Loucy (cell line): ENCODE measurements at regions not wholly inside any gene's neighbourhood (a gene's known extent, or its start where the extent isn't known, plus 50 kb on each side); places are given as distances from the start of the nearest gene placed in this dataset.

Experiments used
- H2AFZ ChIP-seq: fragments of 200-600 bp; sonication (generic); 2 replicates; pipeline ENCODE4 v1.6.0; 2016; ENCODE audit warnings: antibody characterized with exemption, mild to moderate bottlenecking, low read length, moderate library complexity
- H3F3A ChIP-seq: fragments of 200-600 bp; 2 replicates; pipeline ENCODE4 v1.6.0; 2016; ENCODE audit warnings: antibody characterized with exemption, low read depth, mild to moderate bottlenecking
- H3K27me3 ChIP-seq: fragments of 200-600 bp; sonication (generic); 2 replicates; pipeline ENCODE4 v1.6.1; 2014; ENCODE audit warnings: low read length, mild to moderate bottlenecking; ENCODE audit not compliant: insufficient read depth, poor library complexity, severe bottlenecking
- H3K36me3 ChIP-seq: fragments of 200-600 bp; sonication (generic); 2 replicates; pipeline ENCODE4 v1.6.1; 2016; ENCODE audit warnings: low read length; ENCODE audit not compliant: insufficient read depth
- H3K4me1 ChIP-seq: fragments of 200-600 bp; sonication (generic); 2 replicates; pipeline ENCODE4 v1.5.1; 2014; ENCODE audit warnings: low read length, mild to moderate bottlenecking; ENCODE audit not compliant: insufficient read depth, poor library complexity, severe bottlenecking
- H3K4me2 ChIP-seq: fragments of 200-600 bp; sonication (generic); 2 replicates; pipeline ENCODE4 v1.6.0; 2014; ENCODE audit warnings: antibody characterized with exemption, low read length, low read depth, mild to moderate bottlenecking; ENCODE audit not compliant: poor library complexity, severe bottlenecking
- H3K4me3 ChIP-seq: fragments of 200-600 bp; sonication (generic); 2 replicates; pipeline ENCODE4 v1.5.1; 2014; ENCODE audit warnings: low read length, mild to moderate bottlenecking, mixed read lengths; ENCODE audit not compliant: poor library complexity, severe bottlenecking
- H3K79me2 ChIP-seq: fragments of 200-600 bp; sonication (generic); 2 replicates; pipeline ENCODE4 v1.6.1; 2014; ENCODE audit warnings: low read length; ENCODE audit not compliant: insufficient read depth
- H3K9ac ChIP-seq: fragments of 200-600 bp; sonication (generic); 2 replicates; pipeline ENCODE4 v1.6.0; 2014; ENCODE audit warnings: mild to moderate bottlenecking, low read depth, low read length, moderate library complexity; ENCODE audit not compliant: poor library complexity, severe bottlenecking
- H3K9me2 ChIP-seq: fragments of 200-600 bp; sonication (generic); replicated peaks from 2 replicates; pipeline ENCODE4 v1.6.1; 2016; ENCODE audit warnings: low read depth, low read length, mixed read lengths
- H3K9me3 ChIP-seq: fragments of 200-600 bp; sonication (generic); 2 replicates; pipeline ENCODE4 v1.6.1; 2014; ENCODE audit warnings: mild to moderate bottlenecking, antibody characterized with exemption, low read length, low read depth; ENCODE audit not compliant: insufficient read depth
- H4K20me1 ChIP-seq: fragments of 200-600 bp; sonication (generic); 2 replicates; pipeline ENCODE4 v1.6.0; 2014; ENCODE audit warnings: antibody characterized with exemption, low read length, mild to moderate bottlenecking; ENCODE audit not compliant: insufficient read depth, poor library complexity, severe bottlenecking
- CTCF ChIP-seq: fragments of 200-600 bp; sonication (generic); conservative IDR thresholded peaks from 2 replicates; pipeline ENCODE4 v1.5.1; 2014; ENCODE audit warnings: mild to moderate bottlenecking, antibody characterized with exemption, low read length
- EZH2phosphoT487 ChIP-seq: fragments of 200-600 bp; IDR thresholded peaks from 2 replicates; pipeline ENCODE4 v1.6.1; 2018; ENCODE audit warnings: antibody characterized with exemption, mild to moderate bottlenecking, moderate library complexity, borderline replicate concordance

- H3K9me3 ChIP-seq = no peaks in the 10 kb centered on the region
- H3F3A ChIP-seq = no peaks in the 10 kb centered on the region
- H2AFZ ChIP-seq = 0 out of 2 replicates have a peak overlapping the region, but pooled peaks have one; percentile 45
- H4K20me1 ChIP-seq = no peaks in the 10 kb centered on the region
- H3K4me2 ChIP-seq = no peak overlapping the region
- H3K4me3 ChIP-seq = no peak overlapping the region
- no peaks in the 10 kb centered on the region for H3K27me3 ChIP-seq
- H3K36me3 ChIP-seq = no peaks in the 10 kb centered on the region
- no peak for TF ChIP-seq EZH2phosphoT487
- no peak for TF ChIP-seq CTCF
- H3K9ac ChIP-seq = peak overlapping the region; percentile 26
- H3K4me1 ChIP-seq = peaks cover 17% of the 10 kb centered on the region
- no peaks in the 10 kb centered on the region for H3K79me2 ChIP-seq
- H3K9me2 ChIP-seq = no peaks in the 10 kb centered on the region
These were observed 153.9 kb upstream of the BMPER start for GRCh38 chr7:33751443-33751842.

- TF ChIP-seq CTCF (no peak), EZH2phosphoT487 (no peak)
- no peaks in the 10 kb centered on the region for H3K9me2 ChIP-seq
- H3K79me2 ChIP-seq = no peaks in the 10 kb centered on the region
- no peak overlapping the region for H3K4me3 ChIP-seq
- H3F3A ChIP-seq = no peaks in the 10 kb centered on the region
- H3K9me3 ChIP-seq = no peaks in the 10 kb centered on the region
- H3K4me1 ChIP-seq = peaks cover 17% of the 10 kb centered on the region
- H2AFZ ChIP-seq = no peak overlapping the region
- no peak overlapping the region for H3K9ac ChIP-seq
- no peak overlapping the region for H3K4me2 ChIP-seq
- H3K36me3 ChIP-seq = no peaks in the 10 kb centered on the region
- no peaks in the 10 kb centered on the region for H3K27me3 ChIP-seq
- no peaks in the 10 kb centered on the region for H4K20me1 ChIP-seq
These were observed 151.3 kb upstream of the BMPER start for GRCh38 chr7:33753881-33754525.

GRCh38 chr7:33754933-33755928, 150.1 kb upstream of the BMPER start:
- Histone ChIP-seq H3K4me2 (no peak overlapping the region), H3K27me3 (no peaks in the 10 kb centered on the region), H3F3A (no peaks in the 10 kb centered on the region), H3K36me3 (no peaks in the 10 kb centered on the region), H3K9me2 (no peaks in the 10 kb centered on the region), H3K9me3 (no peaks in the 10 kb centered on the region), H3K9ac (no peak overlapping the region), H2AFZ (no peak overlapping the region), H3K4me1 (peaks cover 10% of the 10 kb centered on the region), H3K79me2 (no peaks in the 10 kb centered on the region), H3K4me3 (no peak overlapping the region), H4K20me1 (no peaks in the 10 kb centered on the region)
- TF ChIP-seq EZH2phosphoT487 (no peak), CTCF (no peak)
